ENCODE measurements at regions not wholly inside any gene's neighbourhood (a gene's known extent, or its start where the extent isn't known, plus 50 kb on each side); places are given as distances from the start of the nearest gene placed in this dataset.

DNA sequence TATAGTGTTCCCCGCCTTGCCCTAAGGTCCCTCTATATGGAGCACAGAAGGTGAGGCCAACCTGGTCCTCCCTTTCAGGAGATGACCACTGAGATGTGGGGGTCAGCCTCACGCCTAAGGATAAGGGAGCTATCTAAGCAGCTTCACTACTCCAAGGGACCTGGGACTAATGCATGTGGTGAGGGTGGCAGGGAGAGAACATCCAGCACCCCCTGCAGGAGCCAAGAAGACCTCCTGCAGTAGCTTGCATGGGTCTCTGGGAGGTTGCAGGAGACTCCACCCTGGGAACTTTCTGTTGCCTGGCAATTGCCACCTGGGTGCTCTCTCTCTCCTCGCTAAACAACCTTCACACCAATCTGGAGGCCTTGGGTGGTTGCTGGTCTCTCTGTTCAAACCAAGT is 93.0 kb upstream of the KLHL29 start:
- TF ChIP-seq, protein P1, sequence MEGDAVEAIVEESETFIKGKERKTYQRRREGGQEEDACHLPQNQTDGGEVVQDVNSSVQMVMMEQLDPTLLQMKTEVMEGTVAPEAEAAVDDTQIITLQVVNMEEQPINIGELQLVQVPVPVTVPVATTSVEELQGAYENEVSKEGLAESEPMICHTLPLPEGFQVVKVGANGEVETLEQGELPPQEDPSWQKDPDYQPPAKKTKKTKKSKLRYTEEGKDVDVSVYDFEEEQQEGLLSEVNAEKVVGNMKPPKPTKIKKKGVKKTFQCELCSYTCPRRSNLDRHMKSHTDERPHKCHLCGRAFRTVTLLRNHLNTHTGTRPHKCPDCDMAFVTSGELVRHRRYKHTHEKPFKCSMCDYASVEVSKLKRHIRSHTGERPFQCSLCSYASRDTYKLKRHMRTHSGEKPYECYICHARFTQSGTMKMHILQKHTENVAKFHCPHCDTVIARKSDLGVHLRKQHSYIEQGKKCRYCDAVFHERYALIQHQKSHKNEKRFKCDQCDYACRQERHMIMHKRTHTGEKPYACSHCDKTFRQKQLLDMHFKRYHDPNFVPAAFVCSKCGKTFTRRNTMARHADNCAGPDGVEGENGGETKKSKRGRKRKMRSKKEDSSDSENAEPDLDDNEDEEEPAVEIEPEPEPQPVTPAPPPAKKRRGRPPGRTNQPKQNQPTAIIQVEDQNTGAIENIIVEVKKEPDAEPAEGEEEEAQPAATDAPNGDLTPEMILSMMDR (IDR thresholded peaks at IDR 0.05), result no peak
- TF ChIP-seq POLR2A (IDR thresholded peaks at IDR 0.05), result no peak
- H3K4me3 ChIP-seq, result no peak overlapping the region
- H3K9me3 ChIP-seq, result no peaks in the 10 kb centered on the region
- no peak overlapping the region for H3K27ac ChIP-seq
- H3K27me3 ChIP-seq, result no peaks in the 10 kb centered on the region
- H3K4me1 ChIP-seq, result peaks cover under 1% of the 10 kb centered on the region
- no peak for DNase-seq
- intact Hi-C loops (cut with DNase I; ENCODE audit: low total_unique reads), result no loop called here
- 93 to 100% methylated on average over 2 to 3 of the region's 3 CpGs for WGBS, 2 donors
- H3K36me3 ChIP-seq (ENCODE audit: low read depth, missing control alignments), result no peaks in the 10 kb centered on the region

DNA sequence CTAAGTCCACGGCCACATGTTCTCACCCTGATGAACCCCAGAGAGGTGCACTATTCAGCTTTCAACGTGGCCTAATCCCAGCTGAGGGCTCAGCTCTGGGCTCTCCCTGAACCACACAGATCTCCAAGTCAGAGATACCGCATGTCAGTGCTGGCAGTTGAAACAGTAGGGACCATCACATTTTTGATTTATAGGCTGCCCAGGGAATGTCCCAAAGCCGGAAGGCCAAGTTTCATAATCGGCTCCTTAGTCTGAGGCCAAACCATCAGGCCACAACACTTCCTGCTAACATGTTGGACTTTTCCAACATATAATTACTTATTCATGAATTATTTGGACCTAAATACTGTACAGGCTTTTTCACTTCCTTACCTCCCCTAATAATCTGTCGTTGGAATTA is 91.9 kb upstream of the KLHL29 start:
- Histone ChIP-seq H3K27me3 (no peaks in the 10 kb centered on the region), H3K4me1 (no peaks in the 10 kb centered on the region), H3K9me3 (no peaks in the 10 kb centered on the region), H3K27ac (no peak overlapping the region), H3K36me3 (ENCODE audit: low read depth, missing control alignments) (no peaks in the 10 kb centered on the region), H3K4me3 (no peak overlapping the region)
- intact Hi-C loops (cut with DNase I; ENCODE audit: low total_unique reads), result no loop called here
- DNase-seq, result no peak
- TF ChIP-seq, protein P1 (IDR thresholded peaks at IDR 0.05), result no peak
- no peak for TF ChIP-seq POLR2A (IDR thresholded peaks at IDR 0.05)
- WGBS, 2 donors, result 59 to 63% methylated on average over 6 of the region's 6 CpGs

DNA sequence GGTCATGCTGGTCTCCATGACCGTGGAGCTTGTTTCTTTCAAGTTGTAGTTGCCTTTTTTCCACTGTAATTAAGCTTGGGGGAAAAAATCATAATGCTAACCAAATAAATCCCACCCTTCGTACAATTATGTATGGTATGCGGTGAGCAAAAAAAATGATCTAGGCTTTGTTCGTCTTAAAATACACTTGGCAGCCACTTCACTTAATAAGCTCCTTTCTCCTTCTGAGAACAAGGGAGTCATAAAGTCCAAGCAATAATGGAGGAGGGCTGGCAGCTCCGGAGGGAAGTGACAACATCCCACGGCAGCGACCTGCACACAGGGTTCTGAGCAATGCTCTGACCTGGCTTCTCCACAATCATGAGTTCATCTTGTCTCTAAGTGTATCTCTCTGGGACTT is 91.2 kb upstream of the KLHL29 start:
- intact Hi-C loops (cut with DNase I; ENCODE audit: low total_unique reads), result no loop called here
- DNase-seq, result no peak
- TF ChIP-seq POLR2A (IDR thresholded peaks at IDR 0.05), result no peak
- TF ChIP-seq, protein P1 (IDR thresholded peaks at IDR 0.05), result no peak
- Histone ChIP-seq H3K9me3 (no peaks in the 10 kb centered on the region), H3K27ac (no peak overlapping the region), H3K36me3 (ENCODE audit: low read depth, missing control alignments) (no peaks in the 10 kb centered on the region), H3K4me3 (no peak overlapping the region), H3K4me1 (no peaks in the 10 kb centered on the region), H3K27me3 (no peaks in the 10 kb centered on the region)
- 31 to 32% methylated on average over 7 of the region's 7 CpGs for WGBS, 2 donors

DNA sequence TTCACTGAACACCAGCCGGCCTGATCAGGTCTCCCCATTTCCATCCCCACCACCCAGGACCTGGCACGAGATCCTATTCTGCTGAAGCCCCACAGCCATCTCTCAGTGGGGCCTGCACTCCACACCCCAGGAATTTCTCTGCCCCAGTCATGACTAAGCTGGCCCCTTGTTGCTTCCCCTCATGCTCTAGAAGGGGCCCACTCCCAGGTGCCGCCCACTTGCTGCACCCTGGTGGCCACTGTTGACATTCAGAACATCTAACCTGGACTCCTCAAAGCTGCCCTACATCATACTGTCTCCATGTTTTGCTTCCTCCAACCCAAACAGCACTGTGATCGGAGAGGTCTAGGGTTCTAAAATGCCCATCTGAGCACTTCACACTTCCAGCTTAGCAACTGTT is 90.7 kb upstream of the KLHL29 start:
- intact Hi-C loops (cut with DNase I; ENCODE audit: low total_unique reads), result no loop called here
- H3K27me3 ChIP-seq, result no peaks in the 10 kb centered on the region
- H3K36me3 ChIP-seq (ENCODE audit: low read depth, missing control alignments), result no peaks in the 10 kb centered on the region
- no peaks in the 10 kb centered on the region for H3K9me3 ChIP-seq
- H3K4me1 ChIP-seq, result no peaks in the 10 kb centered on the region
- no peak overlapping the region for H3K27ac ChIP-seq
- no peak overlapping the region for H3K4me3 ChIP-seq
- 49 to 63% methylated on average over 4 of the region's 4 CpGs for WGBS, 2 donors
- no peak for TF ChIP-seq POLR2A (IDR thresholded peaks at IDR 0.05)
- TF ChIP-seq, protein P1 (IDR thresholded peaks at IDR 0.05), result no peak
- no peak for DNase-seq

DNA sequence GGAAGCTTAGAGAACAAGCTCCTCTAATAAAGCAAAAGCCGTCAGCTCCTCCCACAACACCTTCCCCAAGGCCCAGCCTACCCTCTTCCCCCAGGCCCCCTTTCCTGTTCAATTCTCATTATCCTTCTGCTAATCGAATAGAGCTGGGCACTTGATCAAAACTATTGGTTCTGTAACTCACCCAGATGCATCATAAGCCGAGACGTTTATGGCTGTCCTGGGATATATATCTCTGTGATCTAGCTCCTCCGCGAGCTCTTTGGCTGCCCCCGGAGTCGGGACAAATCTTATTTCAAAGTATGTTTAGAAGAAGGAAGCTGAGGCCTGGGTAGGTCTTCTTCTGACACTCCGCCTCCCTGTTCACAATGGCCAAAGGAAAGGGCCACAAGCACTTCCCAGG is 88.3 kb upstream of the KLHL29 start:
- Histone ChIP-seq H3K4me1 (no peaks in the 10 kb centered on the region), H3K9me3 (no peaks in the 10 kb centered on the region), H3K4me3 (no peak overlapping the region), H3K27me3 (no peaks in the 10 kb centered on the region), H3K27ac (no peak overlapping the region), H3K36me3 (ENCODE audit: low read depth, missing control alignments) (no peaks in the 10 kb centered on the region)
- no peak for TF ChIP-seq POLR2A (IDR thresholded peaks at IDR 0.05)
- TF ChIP-seq, protein P1 (IDR thresholded peaks at IDR 0.05), result no peak
- 81 to 94% methylated on average over 9 of the region's 9 CpGs for WGBS, 2 donors
- DNase-seq, result no peak
- intact Hi-C loops (cut with DNase I; ENCODE audit: low total_unique reads), result no loop called here

All from testis (tissue), 2 donors.